Adrenal gland (tissue), 5 donors: ENCODE measurements at regions not wholly inside any gene's neighbourhood (a gene's known extent, or its start where the extent isn't known, plus 50 kb on each side); places are given as distances from the start of the nearest gene placed in this dataset.

Experiments
- CTCF ChIP-seq, 6 experiments: fragments of 450-650 bp in 4 of 6; fragments of 200-600 bp in 2 of 6; sonication (generic) in 1 of 6; IDR thresholded peaks; 1 replicate in 5 of 6; 2 replicates in 1 of 6; pipeline versions ENCODE4 v1.5.1 to v1.8.0; 2016 to 2021; ENCODE audit warnings: antibody characterized with exemption in 6 of 6, mild to moderate bottlenecking in 2 of 6, moderate library complexity in 1 of 6
- POLR2A ChIP-seq, 2 donors: fragments of 450-650 bp; IDR thresholded peaks; one replicate each; pipeline ENCODE4 v1.6.1; 2017; ENCODE audit warnings: antibody characterized with exemption in 2 of 2, mild to moderate bottlenecking in 2 of 2, moderate library complexity in 1 of 2
- donor health status: DM: no; HTN: no; CAD: no.

GRCh38 chr2:22530131-22530530, 854.8 kb upstream of the KLHL29 start:
- TF ChIP-seq CTCF (IDR thresholded peaks at IDR 0.05) (no peak), POLR2A (IDR thresholded peaks at IDR 0.05) (no peak)
